ENCODE measurements at regions not wholly inside any gene's neighbourhood (a gene's known extent, or its start where the extent isn't known, plus 50 kb on each side); places are given as distances from the start of the nearest gene placed in this dataset.

GRCh38 chr14:94964931-94965330, 192.4 kb downstream of the DICER1 start:
- dilution Hi-C loops (cut with MboI; ENCODE audit: extremely low pct_ligation_motif_present, low sequenced_read_pairs): no loop called here
- H4K20me1 ChIP-seq (ENCODE audit: control insufficient read depth, extremely low read depth, insufficient read depth, low read length): no peaks in the 10 kb centered on the region
- H3K9me3 ChIP-seq (ENCODE audit: control insufficient read depth, low read depth, low read length): no peaks in the 10 kb centered on the region
- no peaks in the 10 kb centered on the region for H3K9me1 ChIP-seq (ENCODE audit: control insufficient read depth, extremely low read depth, insufficient read depth, low read length)
- no peak overlapping the region for H2AFZ ChIP-seq (ENCODE audit: control insufficient read depth, low read length)
- FAIRE-seq: no peak
- H3K27me3 ChIP-seq (ENCODE audit: control insufficient read depth, extremely low read depth, insufficient read depth, low read length): no peaks in the 10 kb centered on the region
- no peaks in the 10 kb centered on the region for H3K79me2 ChIP-seq (ENCODE audit: control insufficient read depth, insufficient read depth, low read length)
- TF ChIP-seq CTCF (optimal IDR thresholded peaks at IDR 0.05 in 1 of 3, IDR thresholded peaks at IDR 0.05 in 1 of 3, conservative IDR thresholded peaks at IDR 0.05 in 1 of 3; ENCODE audit: extremely low read depth in 1 of 3, insufficient read depth in 2 of 3, low read length in 3 of 3): no peak
- no peak for TF ChIP-seq EZH2 (IDR thresholded peaks at IDR 0.05; ENCODE audit: low read length)
- no peak overlapping the region for H3K4me2 ChIP-seq (ENCODE audit: control insufficient read depth, extremely low read depth, insufficient read depth, low read depth, low read length)
- DNase-seq (ENCODE audit: low read depth, low spot score): no peak
- no peak overlapping the region for H3K4me3 ChIP-seq (ENCODE audit: control insufficient read depth in 2 of 3, extremely low read depth in 1 of 3, insufficient read depth in 2 of 3, low read depth in 1 of 3, low read length in 3 of 3)
- no peaks in the 10 kb centered on the region for H3K36me3 ChIP-seq (ENCODE audit: control insufficient read depth in 2 of 2, extremely low read depth in 1 of 2, insufficient read depth in 2 of 2, low read length in 2 of 2)
- no peak overlapping the region for H3K9ac ChIP-seq (ENCODE audit: control insufficient read depth, extremely low read depth, insufficient read depth, low read length)
- no peak overlapping the region for H3K27ac ChIP-seq (ENCODE audit: control insufficient read depth, insufficient read depth, low read length)
- no peaks in the 10 kb centered on the region for H3K4me1 ChIP-seq (ENCODE audit: control insufficient read depth, extremely low read depth, insufficient read depth, low read length)

- Histone ChIP-seq H3K4me2 (ENCODE audit: control insufficient read depth, extremely low read depth, insufficient read depth, low read depth, low read length) (no peak overlapping the region), H3K9me3 (ENCODE audit: control insufficient read depth, low read depth, low read length) (no peaks in the 10 kb centered on the region), H3K27ac (ENCODE audit: control insufficient read depth, insufficient read depth, low read length) (no peak overlapping the region), H3K36me3 (ENCODE audit: control insufficient read depth in 2 of 2, extremely low read depth in 1 of 2, insufficient read depth in 2 of 2, low read length in 2 of 2) (no peaks in the 10 kb centered on the region), H3K9me1 (ENCODE audit: control insufficient read depth, extremely low read depth, insufficient read depth, low read length) (no peaks in the 10 kb centered on the region), H2AFZ (ENCODE audit: control insufficient read depth, low read length) (no peak overlapping the region), H3K4me3 (ENCODE audit: control insufficient read depth in 2 of 3, extremely low read depth in 1 of 3, insufficient read depth in 2 of 3, low read depth in 1 of 3, low read length in 3 of 3) (no peak overlapping the region), H3K79me2 (ENCODE audit: control insufficient read depth, insufficient read depth, low read length) (no peaks in the 10 kb centered on the region), H3K9ac (ENCODE audit: control insufficient read depth, extremely low read depth, insufficient read depth, low read length) (no peak overlapping the region), H4K20me1 (ENCODE audit: control insufficient read depth, extremely low read depth, insufficient read depth, low read length) (no peaks in the 10 kb centered on the region), H3K4me1 (ENCODE audit: control insufficient read depth, extremely low read depth, insufficient read depth, low read length) (no peaks in the 10 kb centered on the region), H3K27me3 (ENCODE audit: control insufficient read depth, extremely low read depth, insufficient read depth, low read length) (no peaks in the 10 kb centered on the region)
- TF ChIP-seq CTCF (optimal IDR thresholded peaks at IDR 0.05 in 1 of 3, IDR thresholded peaks at IDR 0.05 in 1 of 3, conservative IDR thresholded peaks at IDR 0.05 in 1 of 3; ENCODE audit: extremely low read depth in 1 of 3, insufficient read depth in 2 of 3, low read length in 3 of 3): no peak
- no peak for TF ChIP-seq EZH2 (IDR thresholded peaks at IDR 0.05; ENCODE audit: low read length)
- dilution Hi-C loops (cut with MboI; ENCODE audit: extremely low pct_ligation_motif_present, low sequenced_read_pairs): no loop called here
- no peak for DNase-seq (ENCODE audit: low read depth, low spot score)
- no peak for FAIRE-seq
Observed at GRCh38 chr14:94964181-94964580, 193.1 kb downstream of the DICER1 start.

Data from keratinocyte (primary cell).